ENCODE measurements at regions not wholly inside any gene's neighbourhood (a gene's known extent, or its start where the extent isn't known, plus 50 kb on each side); places are given as distances from the start of the nearest gene placed in this dataset.

DNA sequence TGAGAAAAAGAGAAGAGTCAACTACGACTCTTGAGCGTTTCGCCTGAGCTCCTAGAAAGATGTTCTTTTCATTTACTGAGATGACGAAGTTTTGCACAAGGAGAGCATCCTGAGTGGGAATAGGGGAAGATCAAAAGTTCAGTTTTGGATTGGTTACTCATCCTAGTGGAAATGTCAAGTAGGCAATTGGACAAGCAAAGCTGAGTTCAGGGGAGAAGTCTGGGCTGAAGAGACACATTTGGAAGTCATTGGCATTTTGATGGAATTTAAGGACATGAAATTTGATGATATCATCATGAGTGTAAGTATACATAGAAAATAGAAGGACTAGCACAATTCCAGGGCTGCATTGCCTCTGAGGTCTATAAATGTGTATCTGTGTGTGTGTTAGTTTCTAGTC lies 416.6 kb downstream of the RAD51AP2 start:
- TF ChIP-seq, protein P1, sequence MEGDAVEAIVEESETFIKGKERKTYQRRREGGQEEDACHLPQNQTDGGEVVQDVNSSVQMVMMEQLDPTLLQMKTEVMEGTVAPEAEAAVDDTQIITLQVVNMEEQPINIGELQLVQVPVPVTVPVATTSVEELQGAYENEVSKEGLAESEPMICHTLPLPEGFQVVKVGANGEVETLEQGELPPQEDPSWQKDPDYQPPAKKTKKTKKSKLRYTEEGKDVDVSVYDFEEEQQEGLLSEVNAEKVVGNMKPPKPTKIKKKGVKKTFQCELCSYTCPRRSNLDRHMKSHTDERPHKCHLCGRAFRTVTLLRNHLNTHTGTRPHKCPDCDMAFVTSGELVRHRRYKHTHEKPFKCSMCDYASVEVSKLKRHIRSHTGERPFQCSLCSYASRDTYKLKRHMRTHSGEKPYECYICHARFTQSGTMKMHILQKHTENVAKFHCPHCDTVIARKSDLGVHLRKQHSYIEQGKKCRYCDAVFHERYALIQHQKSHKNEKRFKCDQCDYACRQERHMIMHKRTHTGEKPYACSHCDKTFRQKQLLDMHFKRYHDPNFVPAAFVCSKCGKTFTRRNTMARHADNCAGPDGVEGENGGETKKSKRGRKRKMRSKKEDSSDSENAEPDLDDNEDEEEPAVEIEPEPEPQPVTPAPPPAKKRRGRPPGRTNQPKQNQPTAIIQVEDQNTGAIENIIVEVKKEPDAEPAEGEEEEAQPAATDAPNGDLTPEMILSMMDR (optimal IDR thresholded peaks at IDR 0.05 in 1 of 3, IDR thresholded peaks at IDR 0.05 in 1 of 3, conservative IDR thresholded peaks at IDR 0.05 in 1 of 3; ENCODE audit: extremely low read depth in 1 of 3, insufficient read depth in 2 of 3, low read length in 3 of 3): no peak
- TF ChIP-seq EZH2 (IDR thresholded peaks at IDR 0.05; ENCODE audit: low read length): no peak
